SW480 (cell line): ENCODE measurements at regions not wholly inside any gene's neighbourhood (a gene's known extent, or its start where the extent isn't known, plus 50 kb on each side); places are given as distances from the start of the nearest gene placed in this dataset.

Source experiments
- DNase-seq: peaks from one replicate; pipeline ENCODE4 v3.0.0-alpha.2; 2016; ENCODE audit warnings: low spot score

DNA sequence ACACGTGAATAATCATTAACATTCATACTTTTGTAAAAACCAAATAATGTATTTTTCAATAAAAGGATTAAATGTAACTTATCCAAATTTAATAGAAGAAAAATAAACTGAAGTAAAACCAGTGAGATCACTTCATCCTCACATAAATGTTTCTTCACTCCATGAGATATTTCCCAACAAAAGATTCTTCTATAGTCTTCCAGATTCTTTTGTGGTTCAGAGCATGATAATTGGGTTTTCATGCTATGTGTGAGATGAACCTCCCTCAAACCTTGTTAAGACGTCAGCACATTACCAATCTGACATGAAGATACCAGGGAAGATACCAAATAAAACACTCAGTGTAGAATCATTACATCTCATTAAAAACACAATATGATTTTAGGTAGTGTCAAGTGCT lies 62.9 kb upstream of the OXGR1 start:
- no peak for DNase-seq

DNA sequence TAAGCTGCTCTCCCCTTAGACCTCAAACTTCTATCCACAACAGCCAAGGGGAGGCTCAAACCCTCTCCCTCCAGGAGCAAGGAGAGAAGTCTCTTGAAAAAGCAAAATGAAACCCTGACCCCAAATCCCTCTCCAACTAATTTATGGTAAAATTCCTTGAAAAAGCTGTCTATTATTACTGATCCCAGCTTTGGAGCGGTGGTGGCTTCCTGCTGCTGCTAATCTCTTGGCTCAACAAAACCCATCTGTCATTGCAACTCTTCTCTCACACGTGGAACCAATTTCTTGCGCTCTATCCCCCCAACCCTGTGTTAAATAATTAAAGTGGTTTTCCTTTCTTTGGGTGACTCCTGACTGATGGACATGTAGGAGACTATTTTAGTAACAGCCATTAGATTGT lies 64.1 kb upstream of the OXGR1 start:
- no peak for DNase-seq

DNA sequence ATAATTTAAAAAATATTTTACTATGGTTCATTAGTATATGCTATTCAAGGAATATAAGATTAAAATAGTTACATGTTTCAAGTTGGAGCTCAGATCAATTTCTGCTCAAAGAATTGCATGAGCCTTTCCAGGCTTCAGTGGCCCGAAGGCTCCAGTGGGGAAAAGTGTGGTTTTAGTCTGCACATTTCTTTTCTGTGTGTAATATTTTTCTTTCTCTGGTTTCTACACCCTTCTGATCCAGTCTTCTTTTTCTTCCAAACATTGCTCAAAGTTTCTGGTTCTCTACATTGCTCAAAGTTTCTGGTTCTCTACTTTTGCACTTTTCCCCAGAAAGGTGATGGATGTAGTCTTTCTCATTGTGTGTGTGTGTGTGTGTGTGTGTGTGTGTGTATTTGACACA lies 64.7 kb upstream of the OXGR1 start:
- no peak for DNase-seq

DNA sequence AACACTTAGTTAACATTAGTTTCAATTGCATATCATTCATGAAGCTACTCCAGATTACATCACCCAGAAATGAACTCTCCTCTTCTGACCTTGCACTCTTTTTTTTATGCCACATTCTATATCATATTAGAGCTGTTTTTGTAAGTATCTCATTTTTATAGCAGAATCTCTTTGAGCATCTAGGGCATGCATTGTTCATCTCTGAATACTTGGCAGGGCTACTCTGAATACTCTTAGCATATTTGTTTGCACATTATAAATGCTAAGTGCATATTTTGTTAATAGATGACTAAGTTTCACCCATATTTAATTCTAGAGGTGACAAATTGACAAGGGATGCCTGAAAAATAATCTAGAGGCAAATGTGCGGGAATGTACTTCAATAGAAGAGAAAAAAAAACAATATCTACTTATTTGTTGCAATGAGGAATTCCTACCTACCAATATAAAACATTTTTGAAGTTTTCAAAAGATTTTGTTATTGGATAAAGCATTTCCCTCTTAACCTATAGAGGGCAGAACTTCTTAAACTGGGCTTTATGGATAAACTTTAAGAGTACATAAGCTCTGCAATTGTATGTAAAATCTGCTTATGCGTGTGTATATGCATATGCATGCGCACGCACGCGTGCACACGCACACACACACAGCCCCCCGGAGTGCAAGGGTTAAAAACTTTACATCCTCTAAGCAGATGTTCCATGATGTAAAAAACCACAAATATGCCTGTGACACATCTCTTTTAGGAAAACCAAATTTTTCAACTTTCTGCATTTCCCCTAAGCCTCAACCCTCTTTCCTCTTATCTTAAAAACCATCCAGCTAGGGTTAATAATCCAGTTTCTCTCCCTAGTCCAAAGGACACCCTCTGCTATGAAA lies 73.0 kb upstream of the OXGR1 start:
- DNase-seq: no peak

DNA sequence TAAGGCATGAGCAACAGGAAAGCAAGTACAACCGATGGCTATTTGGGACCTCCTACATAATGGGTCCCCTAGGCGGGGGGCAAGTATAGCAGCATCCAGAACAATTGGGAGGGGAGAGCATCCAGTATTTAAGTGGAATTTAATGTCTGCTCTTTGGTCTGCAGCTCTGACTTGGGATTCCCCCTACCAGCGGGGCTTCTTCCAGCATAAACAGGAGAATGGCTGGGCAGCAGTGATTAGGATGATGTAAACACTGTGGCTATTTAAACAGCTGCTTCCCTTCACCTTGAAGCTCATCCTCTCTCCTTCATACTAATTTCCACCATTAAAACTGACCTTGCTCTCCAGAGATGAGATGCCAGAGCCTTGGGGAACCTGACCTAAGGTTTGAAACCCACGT lies 73.9 kb upstream of the OXGR1 start:
- DNase-seq: no peak

DNA sequence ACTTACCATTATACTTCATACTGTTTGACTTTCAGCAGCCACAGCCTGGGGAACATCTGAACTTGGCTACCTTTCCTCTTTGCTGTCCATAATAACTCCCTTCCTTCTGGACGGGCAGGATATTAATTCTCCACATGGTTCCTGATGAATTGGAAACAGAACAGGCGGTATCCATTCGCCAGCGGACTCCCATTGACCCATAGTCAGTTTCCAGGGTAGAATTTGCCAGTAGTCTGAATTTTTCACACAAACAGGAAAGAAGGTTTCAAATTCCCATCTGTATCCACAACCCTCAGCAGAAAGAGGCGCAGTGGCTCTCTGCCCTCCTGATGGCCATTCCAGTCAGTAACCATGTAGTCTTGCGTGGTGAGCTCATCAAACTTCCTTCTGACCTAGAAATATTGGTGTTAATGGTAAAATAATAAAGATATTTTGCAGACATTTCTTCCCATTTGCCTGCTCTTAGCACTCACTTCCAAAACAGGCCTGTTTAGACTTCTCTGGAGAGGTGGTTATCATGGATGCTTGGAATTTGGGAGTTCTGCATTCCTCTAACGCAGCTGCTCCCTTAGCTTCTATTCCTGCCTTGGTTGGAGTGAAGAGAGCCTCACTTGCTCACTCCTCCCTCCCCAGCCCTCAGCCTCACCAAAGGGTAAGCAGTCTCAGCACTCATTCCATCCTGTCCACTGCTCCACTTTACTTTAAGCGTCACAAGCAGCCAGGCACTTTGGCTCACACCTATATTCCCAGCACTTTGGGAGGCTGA lies 75.0 kb upstream of the OXGR1 start:
- no peak for DNase-seq

DNA sequence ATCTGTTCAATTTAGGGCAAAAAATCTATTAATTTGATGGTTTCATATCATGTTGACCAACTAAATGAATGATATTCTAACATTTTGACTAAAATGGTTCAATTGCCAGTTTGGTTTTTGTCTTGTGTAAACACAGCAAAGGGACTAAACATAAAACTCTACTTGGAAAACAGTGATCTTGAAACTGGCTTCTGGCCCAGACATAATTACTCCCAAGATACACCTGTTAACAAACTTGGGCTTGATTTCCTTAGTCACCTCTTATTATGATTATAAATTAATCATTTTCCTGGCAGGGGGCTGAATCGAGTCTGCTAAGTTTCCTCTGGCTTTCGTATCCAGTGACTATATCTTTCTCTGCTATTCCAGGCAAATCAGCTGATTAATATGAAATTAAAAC lies 78.0 kb upstream of the OXGR1 start:
- DNase-seq: no peak

DNA sequence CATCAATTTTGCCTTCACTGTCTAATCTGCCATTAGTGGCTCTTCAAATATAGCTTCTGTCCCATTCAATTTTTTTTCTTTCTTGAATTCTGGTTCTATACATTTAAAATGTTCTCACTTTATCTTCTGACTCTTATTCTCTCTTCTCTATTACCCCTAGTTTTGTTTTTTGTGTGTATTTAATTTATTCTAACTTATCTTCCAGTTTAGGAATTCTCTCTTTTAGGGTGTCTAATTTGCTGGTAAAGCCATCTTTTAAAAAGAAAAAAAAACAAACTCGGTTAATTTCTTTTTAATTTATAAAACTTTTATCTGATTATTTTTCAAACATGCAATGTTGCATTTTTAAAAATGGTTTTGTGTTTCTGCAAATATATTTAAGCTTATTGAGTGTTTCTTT lies 80.3 kb upstream of the OXGR1 start:
- DNase-seq: no peak

DNA sequence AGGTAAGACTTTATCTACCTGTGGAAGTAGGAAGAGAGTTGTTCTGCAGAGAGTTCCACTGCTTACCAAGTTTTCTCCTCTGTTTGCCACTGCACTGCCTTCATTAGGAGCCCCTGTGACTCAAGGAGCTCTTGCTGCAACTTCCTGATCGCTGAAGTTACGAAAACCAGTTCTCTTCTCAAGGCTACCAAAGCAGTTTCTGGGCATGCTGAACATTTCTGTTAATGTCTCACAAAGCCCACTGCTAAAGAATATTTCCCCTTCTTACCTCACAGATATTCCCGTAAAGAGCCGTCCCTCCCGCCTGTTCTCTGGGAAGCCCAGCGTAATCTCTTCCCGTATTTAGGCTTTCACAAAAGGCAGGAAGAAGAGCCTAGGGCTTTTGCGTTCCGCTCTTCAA lies 82.6 kb upstream of the OXGR1 start:
- no peak for DNase-seq

DNA sequence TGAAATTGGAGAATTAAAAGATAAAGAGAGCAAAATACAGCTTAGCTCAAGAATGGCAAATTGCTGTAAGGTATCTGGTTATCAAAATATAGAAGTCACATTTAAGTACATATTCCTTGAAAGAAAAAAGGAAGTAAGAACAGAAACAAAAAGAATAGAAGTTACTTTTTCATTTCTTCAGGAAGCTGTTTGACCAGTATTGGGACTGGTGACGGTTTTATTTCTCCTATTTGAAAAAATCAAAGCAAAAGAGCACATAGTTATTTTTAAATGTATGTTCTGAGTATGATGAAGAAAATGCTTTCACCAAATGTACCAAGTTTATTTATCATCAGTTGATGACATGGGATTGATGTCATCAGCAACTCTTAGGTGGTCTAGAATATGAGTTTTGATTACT lies 83.1 kb upstream of the OXGR1 start:
- DNase-seq: no peak

DNA sequence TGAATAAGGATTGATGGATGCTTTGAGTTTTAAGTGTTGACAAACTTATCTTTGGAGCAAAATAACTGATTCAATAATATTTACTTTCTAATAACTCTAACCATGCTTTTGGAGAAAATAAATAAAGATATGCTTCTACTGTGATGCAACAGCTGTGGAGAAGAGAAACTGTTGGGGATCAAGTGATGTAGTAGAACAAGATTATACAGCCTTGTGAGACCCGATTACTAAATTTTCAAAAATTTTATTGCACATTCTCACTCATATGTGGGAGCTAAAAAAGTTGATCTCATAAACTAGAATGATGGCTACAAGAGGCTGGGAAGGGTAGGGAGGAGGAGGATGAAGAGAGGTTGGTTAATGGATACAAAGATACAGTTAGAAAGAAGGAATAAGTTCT lies 85.5 kb upstream of the OXGR1 start:
- DNase-seq: no peak

DNA sequence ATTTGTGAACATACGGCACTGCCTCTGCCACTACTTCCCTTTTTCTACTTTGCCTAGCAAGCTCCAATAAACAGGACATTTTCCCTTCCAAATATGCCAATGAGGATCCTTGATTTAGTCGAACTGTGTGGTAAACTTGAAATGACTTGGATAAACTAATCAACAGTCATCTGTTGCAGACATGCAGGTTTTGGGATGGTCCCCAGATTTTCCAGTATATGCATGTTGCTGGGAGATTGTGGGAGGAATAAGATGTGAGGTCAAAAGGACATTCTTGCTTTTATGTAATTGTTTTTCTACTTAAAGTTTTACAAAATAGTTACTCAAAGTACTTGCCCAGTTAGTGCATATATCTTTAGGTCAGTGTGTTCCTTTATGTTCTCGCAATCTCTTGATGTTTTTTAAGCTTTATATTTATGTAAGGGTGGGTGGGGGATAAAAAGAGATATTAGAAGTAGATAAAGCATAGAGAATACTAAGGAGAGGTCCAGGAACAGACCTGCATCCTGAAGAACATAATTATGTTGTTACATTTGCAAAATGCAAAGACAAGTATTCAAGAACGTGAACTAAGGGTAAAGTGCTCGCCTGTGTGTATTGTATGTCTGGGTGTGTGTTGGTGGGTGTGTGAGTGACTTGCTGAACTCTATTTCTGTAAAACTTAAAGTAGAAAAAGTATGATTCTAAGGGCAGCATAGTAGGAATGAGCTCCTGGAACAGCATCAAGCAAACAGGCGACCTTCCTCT lies 88.4 kb upstream of the OXGR1 start:
- DNase-seq: no peak

DNA sequence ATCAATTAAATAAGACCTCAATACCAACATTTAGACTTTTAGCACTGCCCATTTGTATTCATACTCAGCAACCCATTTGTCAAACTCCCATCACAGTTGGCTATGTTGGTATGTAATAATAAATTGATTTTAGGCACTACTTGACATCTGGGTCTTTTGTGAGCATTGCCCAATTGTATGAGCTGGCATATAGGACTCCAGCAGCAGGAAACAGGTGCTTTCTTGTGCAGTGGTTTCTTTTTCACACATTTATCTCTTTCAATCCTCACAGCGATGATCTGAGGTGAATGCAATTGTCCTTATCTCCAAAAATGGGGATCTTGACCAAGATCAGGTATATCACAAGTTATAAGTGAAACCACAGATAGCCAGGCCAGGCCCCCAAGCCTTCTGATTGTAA lies 96.9 kb upstream of the OXGR1 start:
- DNase-seq: no peak

DNA sequence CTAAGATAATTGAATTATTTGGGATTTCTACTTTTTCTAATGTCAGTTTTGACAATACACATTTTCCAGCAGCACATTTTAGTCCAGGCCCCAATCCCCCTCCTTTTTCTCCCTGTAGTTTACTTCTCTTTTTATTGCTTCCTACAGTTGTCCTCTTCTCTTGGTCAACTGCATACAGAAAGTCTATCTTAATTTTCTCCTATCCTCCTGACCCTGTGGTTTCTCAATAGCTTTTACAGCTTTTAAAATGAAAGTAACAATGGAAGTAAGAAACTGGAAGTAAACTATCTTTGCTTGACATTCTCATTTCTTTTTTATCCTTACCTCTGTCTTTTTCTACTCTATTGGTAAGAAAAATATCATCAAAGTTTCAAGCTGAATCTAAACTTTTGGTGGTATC lies 106.5 kb upstream of the OXGR1 start:
- no peak for DNase-seq

DNA sequence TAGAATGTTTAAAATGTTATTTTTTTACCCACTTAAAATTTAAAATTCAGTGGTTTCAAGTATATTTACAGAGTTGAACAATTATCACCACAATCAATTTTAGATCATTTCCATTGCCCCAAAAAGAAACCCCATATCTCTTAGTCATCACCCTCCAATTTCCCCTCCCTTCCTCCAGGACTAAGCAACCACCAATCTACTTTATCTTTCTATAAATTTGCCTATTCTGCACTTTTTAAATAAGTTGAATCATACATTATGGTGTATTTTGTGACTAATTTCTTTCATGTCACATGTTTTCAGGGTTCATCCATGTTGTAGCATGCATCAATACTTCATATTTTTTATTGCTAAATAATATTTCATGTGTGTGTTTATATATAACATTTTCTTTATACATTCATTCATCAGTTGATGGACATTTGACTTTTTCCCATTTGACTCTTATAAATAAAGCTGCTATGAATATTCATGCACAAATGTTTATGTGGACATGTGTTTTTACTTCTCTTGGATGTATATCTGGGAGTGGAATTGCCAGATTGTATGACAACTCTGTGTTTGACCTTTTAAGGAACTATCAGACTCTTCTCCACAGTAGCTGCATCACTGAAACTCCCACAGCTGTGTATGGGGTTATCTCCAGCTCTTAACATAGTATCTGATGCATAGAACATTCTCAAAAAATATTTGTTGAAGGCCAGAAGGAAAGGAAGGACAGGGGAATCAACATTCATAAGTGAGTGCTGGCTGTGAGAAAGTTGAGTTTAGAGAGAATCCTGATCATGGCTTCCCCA lies 107.8 kb upstream of the OXGR1 start:
- no peak for DNase-seq

DNA sequence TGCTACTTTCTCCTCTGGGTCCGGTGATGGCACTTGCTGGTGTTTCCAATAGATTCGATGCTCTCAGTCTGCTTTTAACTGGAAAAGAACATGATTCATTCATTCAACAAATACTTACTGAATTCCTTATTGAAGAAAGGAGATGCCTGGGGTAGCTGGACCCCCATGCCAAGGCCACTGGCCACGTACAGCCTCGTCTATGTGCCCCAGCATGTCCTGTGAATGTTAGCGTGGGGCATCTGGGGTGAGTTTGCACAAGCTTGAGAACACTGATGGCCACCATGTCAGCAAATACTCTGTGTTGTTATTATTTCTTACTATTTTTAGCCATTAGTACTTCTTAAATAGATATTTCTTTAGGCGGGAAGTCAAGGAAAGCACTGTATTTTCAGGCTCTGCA lies 112.0 kb upstream of the OXGR1 start:
- no peak for DNase-seq

DNA sequence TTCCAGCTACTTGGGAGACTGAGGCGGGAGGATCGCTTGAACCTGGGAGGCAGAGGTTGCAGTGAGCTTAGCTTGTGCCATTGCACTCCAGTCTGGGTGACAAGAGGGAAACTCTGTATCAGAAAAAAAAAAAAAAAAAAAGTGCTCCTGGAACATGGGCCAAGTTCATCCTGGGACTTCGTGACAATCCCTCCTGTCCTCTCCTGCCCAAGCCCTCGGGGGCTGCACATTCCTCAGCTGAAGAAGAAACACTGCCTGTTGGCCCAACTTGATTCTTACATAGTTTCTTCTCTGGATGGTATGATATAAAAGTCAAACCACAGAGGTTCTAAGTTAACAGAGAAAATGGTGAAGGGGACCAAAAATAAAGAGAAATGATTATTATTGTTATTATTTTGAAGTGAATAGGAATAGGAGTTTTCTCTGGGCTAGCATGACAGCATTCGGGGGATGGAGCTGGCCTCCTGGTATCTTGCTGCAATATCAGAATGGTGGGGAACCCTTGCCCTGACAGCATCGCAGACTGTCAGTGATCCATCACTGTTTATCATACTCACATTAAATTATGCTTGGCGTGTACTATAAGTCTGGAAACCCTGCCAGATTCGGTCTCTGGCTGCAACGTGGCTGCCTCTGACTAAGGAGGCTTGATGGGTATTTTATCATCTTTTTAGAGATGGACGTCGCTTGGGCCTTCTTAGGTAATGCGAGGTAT lies 113.7 kb upstream of the OXGR1 start:
- DNase-seq: no peak

DNA sequence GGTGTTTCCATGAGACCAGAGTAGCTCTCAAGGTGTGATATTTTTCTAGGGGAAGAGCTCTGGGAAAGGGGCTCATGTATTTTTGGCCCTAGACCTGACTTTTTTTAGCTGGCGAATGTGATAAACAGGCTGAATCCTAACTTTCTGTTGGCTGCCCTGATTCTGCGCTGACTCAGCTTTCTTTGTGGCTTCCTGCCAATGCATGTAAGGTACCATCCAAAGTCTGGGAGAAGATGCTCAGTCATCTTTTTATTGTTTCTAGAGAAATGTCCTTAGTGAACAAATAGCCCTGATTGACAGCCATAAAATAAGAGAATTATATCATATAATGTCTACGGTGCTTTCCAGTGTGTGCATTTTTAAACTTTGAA lies 113.6 kb upstream of the MBNL2 start:
- DNase-seq: no peak

DNA sequence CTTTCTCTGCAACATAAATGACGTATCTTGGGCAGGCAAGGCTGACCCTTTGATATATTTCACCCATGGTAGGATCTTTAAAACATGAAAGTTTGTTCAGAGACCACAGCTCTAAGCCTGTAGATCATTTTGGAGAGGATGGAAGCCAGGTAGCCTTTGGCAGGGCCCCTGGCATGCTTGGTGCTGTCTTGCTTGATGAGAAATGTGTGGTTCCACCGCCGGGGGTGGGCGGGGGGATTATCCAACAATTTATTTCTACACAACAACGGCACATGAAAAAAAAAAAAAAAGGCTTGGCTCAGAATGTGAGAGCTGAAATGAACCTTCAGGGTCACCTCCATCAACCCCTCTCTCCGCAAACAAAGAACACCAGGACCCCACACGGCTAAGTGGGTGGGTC lies 112.9 kb upstream of the MBNL2 start:
- DNase-seq: no peak

DNA sequence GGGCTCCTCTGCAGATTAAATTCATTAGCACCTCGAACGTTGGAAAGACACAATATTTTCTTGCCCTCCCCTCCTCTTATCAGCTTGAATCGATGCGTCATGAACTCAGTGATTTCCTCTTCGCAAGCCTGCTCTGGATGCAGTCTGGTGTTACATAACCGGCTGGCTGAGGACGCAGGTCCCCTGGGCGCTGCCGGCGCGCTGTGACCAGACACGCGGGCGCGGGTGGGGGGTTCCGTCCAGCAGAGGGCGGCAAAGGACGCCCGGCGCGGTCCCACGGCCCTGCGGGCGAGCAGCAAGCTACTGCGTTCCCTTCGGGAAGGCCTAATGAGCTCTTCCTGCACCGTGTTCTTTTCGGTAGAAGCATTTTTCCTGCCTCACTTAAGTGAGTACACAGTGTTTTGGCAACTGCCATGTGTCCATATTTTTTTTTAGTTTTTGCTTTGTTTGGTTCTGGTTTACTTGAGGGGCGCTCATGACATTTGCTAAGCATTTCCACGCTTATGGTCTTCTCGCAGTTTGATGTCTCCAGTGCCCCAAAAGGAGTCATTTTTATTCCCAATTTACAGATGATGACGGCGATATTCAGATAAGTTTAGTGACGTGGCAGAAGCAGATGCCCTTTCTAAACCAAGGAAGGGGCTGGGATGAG lies 112.2 kb upstream of the MBNL2 start:
- peak; percentile 69 for DNase-seq

DNA sequence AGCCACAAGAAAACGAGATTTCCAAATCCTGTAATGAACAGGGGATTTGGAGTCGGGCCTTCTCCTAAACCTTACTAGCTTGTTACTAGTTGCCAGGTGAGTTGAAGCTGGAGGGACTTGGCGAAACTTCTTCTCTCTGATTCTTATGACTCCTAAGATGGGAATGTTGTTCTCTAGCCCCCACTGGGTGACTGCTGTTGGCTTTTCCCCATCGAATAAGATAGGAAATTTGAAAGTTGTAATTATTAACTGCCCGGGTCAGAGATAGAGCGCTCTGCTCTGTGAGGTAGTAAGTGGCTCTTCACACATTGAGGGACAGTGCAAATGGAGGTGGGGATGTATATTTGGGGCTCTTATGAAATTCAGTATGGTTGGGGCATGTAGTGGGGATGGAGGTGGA lies 111.2 kb upstream of the MBNL2 start:
- no peak for DNase-seq
